ENCODE measurements at regions not wholly inside any gene's neighbourhood (a gene's known extent, or its start where the extent isn't known, plus 50 kb on each side); places are given as distances from the start of the nearest gene placed in this dataset.

DNA sequence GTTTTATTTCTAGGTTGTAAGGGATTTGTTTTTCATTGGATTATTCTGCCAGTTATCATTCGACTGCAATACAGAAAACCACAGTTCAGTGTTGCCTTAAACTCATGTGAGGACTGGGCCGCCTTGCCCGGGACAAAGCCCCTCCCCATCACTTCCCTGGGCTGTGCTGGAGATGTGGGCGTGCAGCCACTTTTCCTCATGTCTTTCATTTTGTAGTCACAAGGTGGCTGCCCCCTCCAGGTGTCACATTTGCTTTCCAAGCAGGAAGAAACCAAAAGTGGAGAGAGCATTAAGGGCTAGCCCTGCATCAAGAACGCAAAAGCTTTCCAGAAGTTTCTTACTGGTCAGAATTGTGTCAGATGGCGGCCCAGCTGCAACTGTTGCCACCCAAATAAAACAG lies 492.5 kb upstream of the ID2 start:
- no peaks in the 10 kb centered on the region; the same call in 1 of the 2 replicates for H3K27me3 ChIP-seq (ENCODE audit: insufficient read depth, low read length)
- H3K27ac ChIP-seq (ENCODE audit: low read depth, low read length), result no peak overlapping the region
- POLR2A ChIA-PET, result no interaction called here
- H3K9me2 ChIP-seq (ENCODE audit: insufficient read depth), result no peaks in the 10 kb centered on the region
- CTCF ChIA-PET, result no interaction called here
- no peaks in the 10 kb centered on the region for H3K4me1 ChIP-seq (ENCODE audit: control insufficient read depth in 1 of 2, insufficient read depth in 2 of 2, low read length in 2 of 2)
- TF ChIP-seq, protein P1, sequence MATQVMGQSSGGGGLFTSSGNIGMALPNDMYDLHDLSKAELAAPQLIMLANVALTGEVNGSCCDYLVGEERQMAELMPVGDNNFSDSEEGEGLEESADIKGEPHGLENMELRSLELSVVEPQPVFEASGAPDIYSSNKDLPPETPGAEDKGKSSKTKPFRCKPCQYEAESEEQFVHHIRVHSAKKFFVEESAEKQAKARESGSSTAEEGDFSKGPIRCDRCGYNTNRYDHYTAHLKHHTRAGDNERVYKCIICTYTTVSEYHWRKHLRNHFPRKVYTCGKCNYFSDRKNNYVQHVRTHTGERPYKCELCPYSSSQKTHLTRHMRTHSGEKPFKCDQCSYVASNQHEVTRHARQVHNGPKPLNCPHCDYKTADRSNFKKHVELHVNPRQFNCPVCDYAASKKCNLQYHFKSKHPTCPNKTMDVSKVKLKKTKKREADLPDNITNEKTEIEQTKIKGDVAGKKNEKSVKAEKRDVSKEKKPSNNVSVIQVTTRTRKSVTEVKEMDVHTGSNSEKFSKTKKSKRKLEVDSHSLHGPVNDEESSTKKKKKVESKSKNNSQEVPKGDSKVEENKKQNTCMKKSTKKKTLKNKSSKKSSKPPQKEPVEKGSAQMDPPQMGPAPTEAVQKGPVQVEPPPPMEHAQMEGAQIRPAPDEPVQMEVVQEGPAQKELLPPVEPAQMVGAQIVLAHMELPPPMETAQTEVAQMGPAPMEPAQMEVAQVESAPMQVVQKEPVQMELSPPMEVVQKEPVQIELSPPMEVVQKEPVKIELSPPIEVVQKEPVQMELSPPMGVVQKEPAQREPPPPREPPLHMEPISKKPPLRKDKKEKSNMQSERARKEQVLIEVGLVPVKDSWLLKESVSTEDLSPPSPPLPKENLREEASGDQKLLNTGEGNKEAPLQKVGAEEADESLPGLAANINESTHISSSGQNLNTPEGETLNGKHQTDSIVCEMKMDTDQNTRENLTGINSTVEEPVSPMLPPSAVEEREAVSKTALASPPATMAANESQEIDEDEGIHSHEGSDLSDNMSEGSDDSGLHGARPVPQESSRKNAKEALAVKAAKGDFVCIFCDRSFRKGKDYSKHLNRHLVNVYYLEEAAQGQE (IDR thresholded peaks at IDR 0.05; ENCODE audit: low read depth), result no peak
- TF ChIP-seq FOSL1 (IDR thresholded peaks at IDR 0.05; ENCODE audit: low read depth) (no peak), SRF (IDR thresholded peaks at IDR 0.05; ENCODE audit: low read depth) (no peak), TCF7L2 (IDR thresholded peaks at IDR 0.05; ENCODE audit: borderline replicate concordance, extremely low read depth, insufficient read depth, insufficient read length) (no peak), YY1 (IDR thresholded peaks at IDR 0.05; ENCODE audit: extremely low read depth, insufficient replicate concordance, low read depth, low read length) (no peak), CBX3 (IDR thresholded peaks at IDR 0.05; ENCODE audit: low read depth) (no peak), ZFX (IDR thresholded peaks at IDR 0.05) (no peak), SP1 (IDR thresholded peaks at IDR 0.05; ENCODE audit: low read depth) (no peak), CEBPB (IDR thresholded peaks at IDR 0.05; ENCODE audit: low read depth) (no peak), POLR2A (IDR thresholded peaks at IDR 0.05; ENCODE audit: borderline replicate concordance, extremely low read depth, insufficient read depth, insufficient read length) (no peak), ELF1 (IDR thresholded peaks at IDR 0.05; ENCODE audit: borderline replicate concordance, low read depth) (no peak), RAD21 (IDR thresholded peaks at IDR 0.05; ENCODE audit: low read depth) (0 out of 2 replicates have a peak, but pooled peaks have one; percentile 33)
- TF ChIP-seq, protein P2, sequence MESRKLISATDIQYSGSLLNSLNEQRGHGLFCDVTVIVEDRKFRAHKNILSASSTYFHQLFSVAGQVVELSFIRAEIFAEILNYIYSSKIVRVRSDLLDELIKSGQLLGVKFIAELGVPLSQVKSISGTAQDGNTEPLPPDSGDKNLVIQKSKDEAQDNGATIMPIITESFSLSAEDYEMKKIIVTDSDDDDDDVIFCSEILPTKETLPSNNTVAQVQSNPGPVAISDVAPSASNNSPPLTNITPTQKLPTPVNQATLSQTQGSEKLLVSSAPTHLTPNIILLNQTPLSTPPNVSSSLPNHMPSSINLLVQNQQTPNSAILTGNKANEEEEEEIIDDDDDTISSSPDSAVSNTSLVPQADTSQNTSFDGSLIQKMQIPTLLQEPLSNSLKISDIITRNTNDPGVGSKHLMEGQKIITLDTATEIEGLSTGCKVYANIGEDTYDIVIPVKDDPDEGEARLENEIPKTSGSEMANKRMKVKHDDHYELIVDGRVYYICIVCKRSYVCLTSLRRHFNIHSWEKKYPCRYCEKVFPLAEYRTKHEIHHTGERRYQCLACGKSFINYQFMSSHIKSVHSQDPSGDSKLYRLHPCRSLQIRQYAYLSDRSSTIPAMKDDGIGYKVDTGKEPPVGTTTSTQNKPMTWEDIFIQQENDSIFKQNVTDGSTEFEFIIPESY (IDR thresholded peaks at IDR 0.05; ENCODE audit: extremely low read depth, insufficient replicate concordance, low read length), result no peak
- TF ChIP-seq, protein P3, sequence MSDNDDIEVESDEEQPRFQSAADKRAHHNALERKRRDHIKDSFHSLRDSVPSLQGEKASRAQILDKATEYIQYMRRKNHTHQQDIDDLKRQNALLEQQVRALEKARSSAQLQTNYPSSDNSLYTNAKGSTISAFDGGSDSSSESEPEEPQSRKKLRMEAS (IDR thresholded peaks at IDR 0.05), result no peak
- TF ChIP-seq, protein P4, sequence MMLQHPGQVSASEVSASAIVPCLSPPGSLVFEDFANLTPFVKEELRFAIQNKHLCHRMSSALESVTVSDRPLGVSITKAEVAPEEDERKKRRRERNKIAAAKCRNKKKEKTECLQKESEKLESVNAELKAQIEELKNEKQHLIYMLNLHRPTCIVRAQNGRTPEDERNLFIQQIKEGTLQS (IDR thresholded peaks at IDR 0.05), result no peak
- TF ChIP-seq, protein P5, sequence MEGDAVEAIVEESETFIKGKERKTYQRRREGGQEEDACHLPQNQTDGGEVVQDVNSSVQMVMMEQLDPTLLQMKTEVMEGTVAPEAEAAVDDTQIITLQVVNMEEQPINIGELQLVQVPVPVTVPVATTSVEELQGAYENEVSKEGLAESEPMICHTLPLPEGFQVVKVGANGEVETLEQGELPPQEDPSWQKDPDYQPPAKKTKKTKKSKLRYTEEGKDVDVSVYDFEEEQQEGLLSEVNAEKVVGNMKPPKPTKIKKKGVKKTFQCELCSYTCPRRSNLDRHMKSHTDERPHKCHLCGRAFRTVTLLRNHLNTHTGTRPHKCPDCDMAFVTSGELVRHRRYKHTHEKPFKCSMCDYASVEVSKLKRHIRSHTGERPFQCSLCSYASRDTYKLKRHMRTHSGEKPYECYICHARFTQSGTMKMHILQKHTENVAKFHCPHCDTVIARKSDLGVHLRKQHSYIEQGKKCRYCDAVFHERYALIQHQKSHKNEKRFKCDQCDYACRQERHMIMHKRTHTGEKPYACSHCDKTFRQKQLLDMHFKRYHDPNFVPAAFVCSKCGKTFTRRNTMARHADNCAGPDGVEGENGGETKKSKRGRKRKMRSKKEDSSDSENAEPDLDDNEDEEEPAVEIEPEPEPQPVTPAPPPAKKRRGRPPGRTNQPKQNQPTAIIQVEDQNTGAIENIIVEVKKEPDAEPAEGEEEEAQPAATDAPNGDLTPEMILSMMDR (IDR thresholded peaks at IDR 0.05 in 2 of 3, conservative IDR thresholded peaks at IDR 0.05 in 1 of 3; ENCODE audit: borderline replicate concordance in 1 of 3, insufficient read depth in 1 of 3, low read depth in 2 of 3, low read length in 2 of 3), result 0 out of 6 replicates have a peak, but pooled peaks of 1 of the 3 experiments have one; percentile 4
- H2AFZ ChIP-seq (ENCODE audit: low read depth, low read length, poor library complexity, severe bottlenecking), result peak overlapping the region; percentile 42
- H3K9ac ChIP-seq (ENCODE audit: low read length), result no peak overlapping the region
- intact Hi-C loops (cut with micrococcal nuclease), result no loop called here
- BruUV-seq (replicated peaks), result no TSS peak
- H3K4me2 ChIP-seq (ENCODE audit: low read length), result no peak overlapping the region
- H3K79me2 ChIP-seq (ENCODE audit: insufficient read depth, low read length), result no peaks in the 10 kb centered on the region
- no peaks in the 10 kb centered on the region for H3K9me3 ChIP-seq (ENCODE audit: control insufficient read depth in 1 of 2, insufficient read depth in 1 of 2, low read depth in 1 of 2, low read length in 2 of 2)
- no peak overlapping the region for H3K4me3 ChIP-seq (replicated peaks in 1 of 2; ENCODE audit: low read depth in 1 of 2, low read length in 2 of 2)
- ATAC-seq (peak; percentile 61; the same call in 1 of the 2 replicates), DNase-seq (ENCODE audit: low read depth, low spot score) (no peak)
- no peaks in the 10 kb centered on the region for H3K36me3 ChIP-seq (ENCODE audit: control insufficient read depth in 1 of 2, insufficient read depth in 2 of 2, low read length in 2 of 2)
- no peaks in the 10 kb centered on the region for H4K20me1 ChIP-seq (ENCODE audit: insufficient read depth)
- RAD21 ChIA-PET (ENCODE audit: low non-redundant PET in 1 of 2, low total read pairs in 2 of 2, uncharacterized antibody in 2 of 2, unreplicated experiment in 2 of 2), result no interaction called here
